Common myeloid progenitor, CD34-positive (primary cell): ENCODE measurements at regions not wholly inside any gene's neighbourhood (a gene's known extent, or its start where the extent isn't known, plus 50 kb on each side); places are given as distances from the start of the nearest gene placed in this dataset.

ENCODE experiments used
- CTCF ChIA-PET: fragments of 350-600 bp; sonication (Branson Sonifier 250); formaldehyde crosslinking; loops from one replicate; lab custom pipeline; 2021; ENCODE audit warnings: antibody characterized with exemption; lab: Charles Lee
- POLR2A ChIA-PET: fragments of 350-600 bp; sonication (Branson Sonifier 250); formaldehyde crosslinking; loops from one replicate; lab custom pipeline; 2021; ENCODE audit warnings: antibody characterized with exemption; lab: Charles Lee
- DNase-seq, 3 donors: peaks; one replicate each; pipeline versions ENCODE4 v3.0.0 to v3.0.0-alpha.2; 2013
- H3K27ac ChIP-seq, 2 experiments: 1 replicate in 1 of 2; 2 replicates in 1 of 2; pipeline ENCODE4 v1.7.0; 2013; ENCODE audit warnings: inconsistent platforms in 2 of 2, low read length in 2 of 2, mild to moderate bottlenecking in 2 of 2, low read depth in 1 of 2, moderate library complexity in 1 of 2; ENCODE audit not compliant: severe bottlenecking in 2 of 2, insufficient read depth in 1 of 2, poor library complexity in 1 of 2
- H3K27me3 ChIP-seq, 5 experiments: replicated peaks in 2 of 5; 1 replicate in 3 of 5; 2 replicates in 2 of 5; pipeline versions ENCODE4 v1.6.1 to v1.7.0; 2013; ENCODE audit warnings: low read length in 4 of 5, mild to moderate bottlenecking in 2 of 5, moderate library complexity in 2 of 5, inconsistent platforms in 1 of 5; ENCODE audit not compliant: insufficient read depth in 5 of 5, control insufficient read depth in 4 of 5
- H3K36me3 ChIP-seq, 4 experiments: 1 replicate in 2 of 4; 2 replicates in 2 of 4; pipeline versions ENCODE4 v1.6.1 to v1.7.0; 2013; ENCODE audit warnings: low read length in 3 of 4, control low read depth in 1 of 4, mild to moderate bottlenecking in 1 of 4; ENCODE audit not compliant: control insufficient read depth in 4 of 4, insufficient read depth in 4 of 4
- H3K4me1 ChIP-seq, 4 experiments: 1 replicate in 3 of 4; 2 replicates in 1 of 4; pipeline versions ENCODE4 v1.6.1 to v1.7.1; 2013; ENCODE audit warnings: low read length in 3 of 4, mild to moderate bottlenecking in 3 of 4, control low read depth in 1 of 4, inconsistent platforms in 1 of 4, moderate library complexity in 1 of 4; ENCODE audit not compliant: control insufficient read depth in 4 of 4, insufficient read depth in 4 of 4; ENCODE audit errors: control extremely low read depth in 1 of 4
- H3K4me3 ChIP-seq, 7 experiments: 1 replicate in 4 of 7; 2 replicates in 3 of 7; pipeline versions ENCODE4 v1.5.1 to v1.7.0; 2013; ENCODE audit warnings: mild to moderate bottlenecking in 7 of 7, low read length in 6 of 7, moderate library complexity in 6 of 7, inconsistent platforms in 2 of 7, low read depth in 2 of 7, control low read depth in 1 of 7; ENCODE audit not compliant: insufficient read depth in 4 of 7, control insufficient read depth in 1 of 7; ENCODE audit errors: extremely low read depth in 1 of 7
- H3K9me3 ChIP-seq, 5 experiments: 1 replicate in 4 of 5; 2 replicates in 1 of 5; pipeline versions ENCODE4 v1.6.1 to v1.7.1; 2013; ENCODE audit warnings: low read length in 4 of 5, mild to moderate bottlenecking in 2 of 5, inconsistent platforms in 1 of 5, low read depth in 1 of 5, moderate library complexity in 1 of 5; ENCODE audit not compliant: control insufficient read depth in 4 of 5, insufficient read depth in 2 of 5; ENCODE audit errors: control extremely low read depth in 1 of 5
- WGBS: methylation state at CpG from one replicate; pipeline ENCODE4 v1.1.5; 2013; ENCODE audit not compliant: insufficient coverage; 5-methylcytosine and 5-hydroxymethylcytosine counted together

DNA sequence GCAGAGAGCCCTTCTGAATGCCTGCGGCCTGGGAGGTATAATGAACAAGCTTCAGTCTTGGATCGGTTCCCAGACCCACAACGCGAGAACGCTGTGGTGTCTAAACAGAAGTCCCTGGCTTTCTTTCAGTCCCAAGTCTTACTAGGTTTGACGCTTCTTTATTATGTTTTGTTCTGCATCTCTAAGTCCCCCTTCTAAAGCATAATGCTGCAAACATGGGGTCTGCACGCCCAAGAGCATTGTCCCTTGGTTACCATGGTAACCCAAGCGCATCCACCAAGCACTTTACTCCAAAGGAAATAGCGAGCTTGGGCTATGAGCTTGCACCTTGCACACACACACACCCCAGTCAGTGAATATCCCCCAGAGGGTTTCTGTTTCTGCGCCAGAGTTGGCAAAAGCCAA lies 193.7 kb downstream of the INO80D start:
- H3K36me3 ChIP-seq = no peaks in the 10 kb centered on the region
- WGBS = 78% methylated on average over 10 of the region's 10 CpGs
- POLR2A ChIA-PET = no interaction called here
- CTCF ChIA-PET = interaction anchor here (0.6 to 1.1 kb wide), 2 partner anchors 13 to 116 kb away, joined by 3 read pairs; no protein-coding TSS in a partner anchor
- no peaks in the 10 kb centered on the region for H3K4me1 ChIP-seq
- H3K27me3 ChIP-seq = no peaks in the 10 kb centered on the region
- no peak for DNase-seq
- no peaks in the 10 kb centered on the region for H3K9me3 ChIP-seq
- H3K27ac ChIP-seq = no peak overlapping the region
- no peak overlapping the region for H3K4me3 ChIP-seq

DNA sequence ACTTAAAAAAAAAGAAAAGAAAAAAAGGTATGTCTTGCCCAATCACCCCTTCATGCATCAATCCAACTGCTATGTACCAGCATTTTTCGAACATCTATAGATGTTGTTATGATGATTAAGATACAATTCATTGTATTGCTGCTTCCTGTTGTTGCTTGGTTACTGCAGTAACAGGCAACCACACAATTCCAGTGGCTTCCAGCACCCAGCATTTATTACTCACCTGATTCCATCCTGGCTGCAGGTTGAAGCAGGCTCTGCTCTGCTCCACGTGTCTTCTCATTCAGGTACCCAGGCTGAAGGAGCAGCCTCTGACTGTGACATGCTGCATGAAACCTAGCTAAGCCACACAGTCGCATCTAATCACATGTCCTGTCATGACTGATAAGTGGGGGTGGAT lies 196.9 kb downstream of the INO80D start:
- H3K4me3 ChIP-seq = no peak overlapping the region
- no peaks in the 10 kb centered on the region for H3K9me3 ChIP-seq
- no peaks in the 10 kb centered on the region for H3K36me3 ChIP-seq
- ChIA-PET POLR2A (interaction anchor here (1.0 kb wide), 1 partner anchor 14 kb away, joined by 3 read pairs; no protein-coding TSS in a partner anchor), CTCF (interaction anchor here (1.7 kb wide), 1 partner anchor 8 kb away, joined by 4 read pairs; no protein-coding TSS in a partner anchor)
- no peaks in the 10 kb centered on the region for H3K4me1 ChIP-seq
- H3K27ac ChIP-seq = no peak overlapping the region
- no peaks in the 10 kb centered on the region for H3K27me3 ChIP-seq
- WGBS = 90% methylated on average over 2 of the region's 3 CpGs
- DNase-seq = peak in 2 of 3 donors; percentile 17 to 32

DNA sequence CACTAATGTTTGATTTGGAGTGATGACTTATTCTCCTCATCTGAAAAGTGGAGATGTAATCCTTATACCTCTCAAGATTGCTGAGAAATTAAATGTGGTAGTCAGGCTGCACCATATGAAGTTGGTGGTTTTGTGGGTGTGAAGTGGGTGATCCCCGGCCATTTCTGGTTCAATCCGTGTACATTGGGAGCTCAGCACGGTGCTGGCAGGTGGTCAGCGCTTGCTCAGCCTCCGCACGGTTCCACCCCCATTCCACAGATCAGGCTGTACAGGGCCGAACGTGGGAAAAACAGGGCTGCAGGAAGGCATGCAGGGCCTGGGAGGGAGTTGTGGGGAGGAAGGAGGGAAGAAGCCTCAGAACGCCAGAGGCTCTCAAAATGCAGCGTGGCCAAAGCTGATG lies 198.3 kb downstream of the INO80D start:
- ChIA-PET CTCF (interaction anchor here (0.7 to 1.9 kb wide), 4 partner anchors 10 to 1013 kb away, joined by 3 to 10 read pairs (median 5); no protein-coding TSS in a partner anchor), POLR2A (no interaction called here)
- no peak overlapping the region for H3K27ac ChIP-seq
- no peaks in the 10 kb centered on the region for H3K36me3 ChIP-seq
- WGBS = 97% methylated on average over 7 of the region's 10 CpGs
- H3K4me1 ChIP-seq = no peaks in the 10 kb centered on the region
- DNase-seq = no peak
- no peaks in the 10 kb centered on the region for H3K9me3 ChIP-seq
- no peak overlapping the region for H3K4me3 ChIP-seq
- H3K27me3 ChIP-seq = no peaks in the 10 kb centered on the region

DNA sequence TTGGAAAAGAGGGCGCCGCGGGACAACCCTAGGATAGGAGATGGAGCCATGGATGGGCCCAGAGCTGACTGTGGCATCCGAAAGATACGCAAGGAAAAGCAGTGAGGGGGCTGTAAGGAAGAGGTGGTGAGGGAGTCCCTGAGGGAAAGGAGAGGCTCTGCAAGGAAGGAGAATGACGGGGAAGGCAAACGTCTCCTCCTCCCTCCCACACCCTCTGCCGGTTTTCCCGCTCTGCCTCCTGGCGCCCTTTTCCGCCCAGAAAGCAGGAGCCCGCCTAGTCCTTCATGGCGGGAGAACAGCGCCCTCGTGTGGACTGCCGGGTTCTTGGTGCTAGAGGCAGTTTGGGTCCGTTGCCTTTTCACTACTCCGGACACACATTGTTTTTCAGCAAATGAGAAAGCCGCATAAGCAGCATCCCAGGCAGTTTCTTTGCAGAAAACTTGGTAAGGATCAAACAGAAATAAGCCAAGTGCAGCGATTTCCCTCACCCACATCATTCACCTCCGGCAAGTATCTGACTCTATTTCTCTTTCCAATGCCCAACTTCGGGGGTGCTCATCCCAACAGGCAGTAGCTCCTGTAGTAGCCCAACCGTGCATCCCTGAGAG lies 200.4 kb downstream of the INO80D start:
- Histone ChIP-seq H3K27ac (no peak overlapping the region), H3K9me3 (no peaks in the 10 kb centered on the region), H3K27me3 (no peaks in the 10 kb centered on the region), H3K4me1 (no peaks in the 10 kb centered on the region), H3K4me3 (no peak overlapping the region), H3K36me3 (no peaks in the 10 kb centered on the region)
- peak; percentile 57 to 74 (median 66) for DNase-seq
- ChIA-PET CTCF (interaction anchor here (0.7 to 3.4 kb wide), 13 partner anchors 8 to 154 kb away, joined by 3 to 36 read pairs (median 4); no protein-coding TSS in a partner anchor), POLR2A (no interaction called here)
- 62% methylated on average over 11 of the region's 23 CpGs for WGBS

DNA sequence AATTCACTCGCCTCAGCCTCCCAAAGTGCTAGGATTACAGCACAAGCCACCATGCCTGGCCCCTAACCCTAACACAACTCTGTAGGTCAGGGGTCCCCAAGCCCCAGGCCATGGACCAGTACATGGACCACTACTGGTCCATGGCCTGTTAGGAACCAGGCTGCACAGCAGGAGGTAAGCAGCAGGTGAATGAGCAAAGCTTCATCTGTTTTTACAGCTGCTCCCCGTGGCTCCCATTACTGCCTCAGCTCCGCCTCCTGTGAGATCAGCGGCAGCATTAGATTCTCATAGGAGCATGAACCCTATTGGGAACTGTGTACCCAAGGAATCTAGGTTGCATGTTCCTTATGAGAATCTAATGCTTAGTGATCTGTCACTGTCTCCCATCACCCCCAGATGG lies 201.7 kb downstream of the NRP2 start:
- Histone ChIP-seq H3K36me3 (no peaks in the 10 kb centered on the region), H3K27me3 (no peaks in the 10 kb centered on the region), H3K27ac (no peak overlapping the region), H3K4me1 (no peaks in the 10 kb centered on the region), H3K4me3 (no peak overlapping the region), H3K9me3 (no peaks in the 10 kb centered on the region)
- CTCF ChIA-PET = interaction anchor here (0.8 to 3.4 kb wide), 9 partner anchors 12 to 1546 kb away, joined by 3 to 36 read pairs (median 4); no protein-coding TSS in a partner anchor
- DNase-seq = no peak
- POLR2A ChIA-PET = no interaction called here
- 94% methylated on average over 4 of the region's 4 CpGs for WGBS

DNA sequence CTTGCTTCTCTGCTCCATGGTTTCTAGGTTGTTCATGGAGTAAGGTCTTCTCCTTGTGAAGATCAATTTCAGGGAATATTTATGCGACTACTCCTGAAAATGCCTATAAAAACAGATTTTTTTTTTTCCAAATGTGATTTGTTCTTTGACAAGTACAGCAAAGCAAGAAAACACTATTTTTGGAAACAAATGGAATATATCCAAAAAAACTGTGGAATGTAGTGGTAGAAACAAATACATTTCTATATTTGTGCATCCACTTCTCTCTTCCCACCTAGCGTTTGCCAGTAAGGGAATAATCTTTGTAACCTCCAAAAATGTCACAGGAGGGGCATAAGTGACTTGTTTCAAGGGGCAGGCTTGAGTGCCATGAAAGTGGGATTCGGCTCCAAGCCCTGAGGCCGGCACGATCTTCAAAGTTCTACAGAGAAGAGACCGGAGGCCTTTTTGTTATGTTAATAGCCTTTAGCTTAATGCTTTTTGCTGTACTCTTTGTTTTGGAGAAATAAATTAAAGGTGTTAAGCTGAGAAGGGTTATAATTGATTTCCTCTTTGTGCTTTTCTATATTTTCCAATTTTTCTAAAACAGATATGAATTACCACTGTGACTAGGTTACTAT lies 200.6 kb downstream of the NRP2 start:
- no peak for DNase-seq
- CTCF ChIA-PET = interaction anchor here (2.1 to 3.4 kb wide), 2 partner anchors 104 to 109 kb away, joined by 10 to 36 read pairs; no protein-coding TSS in a partner anchor
- Histone ChIP-seq H3K27me3 (no peaks in the 10 kb centered on the region), H3K4me3 (no peak overlapping the region), H3K4me1 (no peaks in the 10 kb centered on the region), H3K9me3 (no peaks in the 10 kb centered on the region), H3K27ac (no peak overlapping the region), H3K36me3 (no peaks in the 10 kb centered on the region)
- POLR2A ChIA-PET = no interaction called here
- WGBS = 100% methylated on average over 4 of the region's 6 CpGs

DNA sequence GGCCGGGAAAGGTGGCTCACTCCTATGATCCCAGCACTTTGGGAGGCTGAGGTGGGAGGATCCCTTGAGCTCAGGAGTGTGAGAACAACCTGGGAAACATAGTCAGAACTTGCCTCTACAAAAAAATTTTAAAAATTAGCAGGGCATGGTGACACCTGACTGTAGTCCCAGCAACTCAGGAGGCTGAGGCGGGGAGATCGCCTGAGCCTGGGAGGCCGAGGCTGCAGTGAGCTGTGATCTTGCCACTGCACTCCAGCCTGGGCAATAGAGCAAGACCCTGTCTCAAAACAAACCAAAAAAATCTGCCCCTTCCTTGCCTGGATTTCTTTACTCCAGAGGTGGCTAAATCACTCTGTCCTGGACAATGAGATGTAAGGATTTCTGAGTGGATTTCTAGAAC lies 197.7 kb downstream of the NRP2 start:
- no peak overlapping the region for H3K27ac ChIP-seq
- H3K4me3 ChIP-seq = no peak overlapping the region

More for the DNA sequence above, 197.7 kb downstream of the NRP2 start:
- no peaks in the 10 kb centered on the region for H3K9me3 ChIP-seq
- no peaks in the 10 kb centered on the region for H3K27me3 ChIP-seq
- no peak for DNase-seq
- no peaks in the 10 kb centered on the region for H3K36me3 ChIP-seq
- H3K4me1 ChIP-seq = no peaks in the 10 kb centered on the region
- ChIA-PET POLR2A (no interaction called here), CTCF (interaction anchor here (1.2 to 1.4 kb wide), 2 partner anchors 12 to 28 kb away, joined by 3 to 4 read pairs; no protein-coding TSS in a partner anchor)
- WGBS = 100% methylated on average over 4 of the region's 4 CpGs
